Smooth muscle cell (in vitro differentiated cells): ENCODE measurements at regions not wholly inside any gene's neighbourhood (a gene's known extent, or its start where the extent isn't known, plus 50 kb on each side); places are given as distances from the start of the nearest gene placed in this dataset.

Experiments used
- DNase-seq: peaks from one replicate; lab custom pipeline; 2025; ENCODE audit not compliant: unreplicated experiment; lab: John Stamatoyannopoulos, UW
- H2AFZ ChIP-seq: fragments of 200-600 bp; sonication (generic); 2 replicates; pipeline ENCODE4 v1.6.0; 2016; ENCODE audit warnings: antibody characterized with exemption, low read depth, mild to moderate bottlenecking
- H3F3A ChIP-seq: fragments of 200-600 bp; sonication (generic); 2 replicates; pipeline ENCODE4 v1.6.0; 2017; ENCODE audit warnings: antibody characterized with exemption, low read depth
- H3K27ac ChIP-seq: fragments of 200-600 bp; sonication (generic); 2 replicates; pipeline ENCODE4 v1.5.1; 2016; ENCODE audit warnings: low read depth, mild to moderate bottlenecking
- H3K27me3 ChIP-seq: fragments of 200-600 bp; sonication (generic); 2 replicates; pipeline ENCODE4 v1.6.1; 2016; ENCODE audit warnings: low read depth, mild to moderate bottlenecking
- H3K36me3 ChIP-seq: fragments of 200-600 bp; sonication (generic); 2 replicates; pipeline ENCODE4 v1.5.1; 2016; ENCODE audit warnings: low read depth
- H3K4me1 ChIP-seq: fragments of 200-600 bp; sonication (generic); 2 replicates; pipeline ENCODE4 v1.5.1; 2016; ENCODE audit warnings: low read depth
- H3K4me2 ChIP-seq: fragments of 200-600 bp; sonication (generic); 2 replicates; pipeline ENCODE4 v1.6.0; 2016; ENCODE audit warnings: mild to moderate bottlenecking
- H3K4me3 ChIP-seq: fragments of 200-600 bp; sonication (generic); 2 replicates; pipeline ENCODE4 v1.5.1; 2016; ENCODE audit warnings: mild to moderate bottlenecking
- H3K79me2 ChIP-seq: fragments of 200-600 bp; sonication (generic); 2 replicates; pipeline ENCODE4 v1.6.0; 2016; ENCODE audit warnings: low read depth, mild to moderate bottlenecking
- H3K9ac ChIP-seq: fragments of 200-600 bp; sonication (generic); 2 replicates; pipeline ENCODE4 v1.6.0; 2016; ENCODE audit warnings: low read depth
- H3K9me3 ChIP-seq: fragments of 200-600 bp; sonication (generic); replicated peaks from 2 replicates; pipeline ENCODE4 v1.5.1; 2016; ENCODE audit warnings: low read depth
- H4K20me1 ChIP-seq: fragments of 200-600 bp; sonication (generic); 2 replicates; pipeline ENCODE4 v1.6.0; 2016; ENCODE audit warnings: low read depth
- WGBS: methylation state at CpG from one replicate; pipeline ENCODE4 v1.1.7; 2016; ENCODE audit warnings: low lambda C conversion rate; 5-methylcytosine and 5-hydroxymethylcytosine counted together
- TF ChIP-seq, protein P1 (sequence below): fragments of 200-600 bp; sonication (generic); IDR thresholded peaks from 2 replicates; pipeline ENCODE4 v1.5.1; 2017; ENCODE audit warnings: borderline replicate concordance, mild to moderate bottlenecking, antibody characterized with exemption; ENCODE audit not compliant: insufficient read depth, poor library complexity, severe bottlenecking

- H3K27ac ChIP-seq: no peak overlapping the region
- WGBS: 95% methylated on average over 5 of the region's 5 CpGs
- H2AFZ ChIP-seq: no peak overlapping the region
- H3K36me3 ChIP-seq: no peaks in the 10 kb centered on the region
- no peaks in the 10 kb centered on the region for H3K27me3 ChIP-seq
- H3F3A ChIP-seq: peaks cover 11% of the 10 kb centered on the region
- no peaks in the 10 kb centered on the region for H3K4me1 ChIP-seq
- no peak overlapping the region for H3K4me2 ChIP-seq
- TF ChIP-seq, protein P1, sequence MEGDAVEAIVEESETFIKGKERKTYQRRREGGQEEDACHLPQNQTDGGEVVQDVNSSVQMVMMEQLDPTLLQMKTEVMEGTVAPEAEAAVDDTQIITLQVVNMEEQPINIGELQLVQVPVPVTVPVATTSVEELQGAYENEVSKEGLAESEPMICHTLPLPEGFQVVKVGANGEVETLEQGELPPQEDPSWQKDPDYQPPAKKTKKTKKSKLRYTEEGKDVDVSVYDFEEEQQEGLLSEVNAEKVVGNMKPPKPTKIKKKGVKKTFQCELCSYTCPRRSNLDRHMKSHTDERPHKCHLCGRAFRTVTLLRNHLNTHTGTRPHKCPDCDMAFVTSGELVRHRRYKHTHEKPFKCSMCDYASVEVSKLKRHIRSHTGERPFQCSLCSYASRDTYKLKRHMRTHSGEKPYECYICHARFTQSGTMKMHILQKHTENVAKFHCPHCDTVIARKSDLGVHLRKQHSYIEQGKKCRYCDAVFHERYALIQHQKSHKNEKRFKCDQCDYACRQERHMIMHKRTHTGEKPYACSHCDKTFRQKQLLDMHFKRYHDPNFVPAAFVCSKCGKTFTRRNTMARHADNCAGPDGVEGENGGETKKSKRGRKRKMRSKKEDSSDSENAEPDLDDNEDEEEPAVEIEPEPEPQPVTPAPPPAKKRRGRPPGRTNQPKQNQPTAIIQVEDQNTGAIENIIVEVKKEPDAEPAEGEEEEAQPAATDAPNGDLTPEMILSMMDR: no peak
- no peaks in the 10 kb centered on the region for H4K20me1 ChIP-seq
- no peak overlapping the region for H3K4me3 ChIP-seq
- no peak overlapping the region for H3K9ac ChIP-seq
- H3K79me2 ChIP-seq: no peaks in the 10 kb centered on the region
- no peak for DNase-seq
- H3K9me3 ChIP-seq: no peaks in the 10 kb centered on the region
Measured at GRCh38 chr20:12886618-12887363, 122.0 kb upstream of the SPTLC3 start.

DNA sequence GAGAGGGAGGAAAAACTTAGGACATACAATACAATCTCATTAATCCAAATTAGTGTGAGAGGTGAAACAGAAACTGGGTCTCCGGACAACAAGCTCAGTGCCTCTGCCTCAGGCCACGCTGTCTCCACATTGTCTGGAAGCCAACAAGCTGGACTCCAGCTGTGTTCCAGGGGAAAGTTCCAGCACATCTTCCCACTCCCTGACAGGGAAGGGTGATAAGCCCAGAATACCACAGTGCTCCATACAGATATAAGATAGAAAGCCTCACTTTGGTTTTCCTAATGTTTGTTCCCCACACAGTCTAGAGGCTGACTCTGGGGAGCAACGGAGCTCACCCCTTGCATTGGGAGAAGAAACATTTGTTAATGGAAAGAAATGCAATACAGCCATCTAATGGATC, 117.1 kb upstream of the SPTLC3 start:
- H3K79me2 ChIP-seq: no peaks in the 10 kb centered on the region
- H3K9ac ChIP-seq: no peak overlapping the region
- H3K4me2 ChIP-seq: no peak overlapping the region
- H3K27ac ChIP-seq: no peak overlapping the region
- H3K27me3 ChIP-seq: no peaks in the 10 kb centered on the region
- DNase-seq: no peak
- TF ChIP-seq, protein P1: no peak
- no peak overlapping the region for H3K4me3 ChIP-seq
- no peak overlapping the region for H2AFZ ChIP-seq
- 87% methylated on average over 3 of the region's 3 CpGs for WGBS
- H3K4me1 ChIP-seq: no peaks in the 10 kb centered on the region
- no peaks in the 10 kb centered on the region for H3K36me3 ChIP-seq
- H3F3A ChIP-seq: no peaks in the 10 kb centered on the region
- no peaks in the 10 kb centered on the region for H4K20me1 ChIP-seq
- H3K9me3 ChIP-seq: no peaks in the 10 kb centered on the region

DNA sequence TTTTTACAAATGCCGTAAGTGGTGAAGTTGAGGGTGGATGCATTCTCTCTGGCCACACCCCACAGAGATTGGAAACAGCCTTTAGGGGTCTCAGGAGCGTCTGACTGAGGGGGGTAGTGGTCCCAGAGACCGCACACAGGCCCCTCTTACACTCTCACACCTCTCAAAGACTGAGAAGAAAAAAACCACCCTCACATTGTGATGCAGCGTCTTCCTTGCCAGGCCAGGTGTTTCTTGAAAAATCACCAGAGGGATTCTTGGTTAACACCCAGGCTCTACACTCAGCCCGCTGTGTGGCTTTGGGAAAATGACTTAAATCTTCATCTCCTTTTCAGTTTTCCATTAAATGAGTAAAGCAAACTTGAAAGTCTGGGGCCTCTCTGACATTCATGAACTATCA, 115.8 kb upstream of the SPTLC3 start:
- 84% methylated on average over 5 of the region's 5 CpGs for WGBS
- H3K27me3 ChIP-seq: no peaks in the 10 kb centered on the region
- H3K79me2 ChIP-seq: no peaks in the 10 kb centered on the region
- no peak overlapping the region for H3K9ac ChIP-seq
- no peaks in the 10 kb centered on the region for H3K9me3 ChIP-seq
- no peak overlapping the region for H3K4me2 ChIP-seq
- H3K36me3 ChIP-seq: no peaks in the 10 kb centered on the region
- H3K4me3 ChIP-seq: no peak overlapping the region
- H3K4me1 ChIP-seq: no peaks in the 10 kb centered on the region
- no peak overlapping the region for H2AFZ ChIP-seq
- H3K27ac ChIP-seq: no peak overlapping the region
- no peaks in the 10 kb centered on the region for H4K20me1 ChIP-seq
- TF ChIP-seq, protein P1: no peak
- no peaks in the 10 kb centered on the region for H3F3A ChIP-seq
- DNase-seq: no peak

DNA sequence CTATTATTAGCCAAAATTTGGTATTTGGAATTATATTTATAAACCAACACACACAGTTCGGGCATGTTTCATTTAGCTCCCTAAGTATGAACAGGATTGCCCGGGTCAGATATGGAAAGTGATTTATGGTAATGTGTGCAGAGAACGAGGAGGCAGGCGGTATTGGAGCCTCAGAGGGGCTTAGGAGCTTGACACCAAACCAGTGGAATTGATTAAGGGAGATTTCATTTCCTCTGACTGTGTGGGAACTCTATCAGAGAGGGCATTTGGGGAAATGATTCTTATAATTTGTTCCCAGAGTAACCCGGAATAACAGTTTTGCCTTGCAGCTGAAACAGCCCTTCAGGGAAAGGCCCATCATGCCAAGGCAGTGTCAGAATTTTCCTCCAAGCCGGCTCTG, 115.1 kb upstream of the SPTLC3 start:
- H2AFZ ChIP-seq: no peak overlapping the region
- no peaks in the 10 kb centered on the region for H4K20me1 ChIP-seq
- H3K4me2 ChIP-seq: no peak overlapping the region
- no peak overlapping the region for H3K4me3 ChIP-seq
- WGBS: 86% methylated on average over 6 of the region's 6 CpGs
- no peaks in the 10 kb centered on the region for H3K27me3 ChIP-seq
- no peak overlapping the region for H3K27ac ChIP-seq
- DNase-seq: no peak
- no peak overlapping the region for H3K9ac ChIP-seq
- no peaks in the 10 kb centered on the region for H3K4me1 ChIP-seq
- no peaks in the 10 kb centered on the region for H3K36me3 ChIP-seq
- no peaks in the 10 kb centered on the region for H3F3A ChIP-seq
- TF ChIP-seq, protein P1: no peak
- no peaks in the 10 kb centered on the region for H3K9me3 ChIP-seq
- H3K79me2 ChIP-seq: no peaks in the 10 kb centered on the region
